Pancreas (tissue), 10 donors: ENCODE measurements at regions not wholly inside any gene's neighbourhood (a gene's known extent, or its start where the extent isn't known, plus 50 kb on each side); places are given as distances from the start of the nearest gene placed in this dataset.

ENCODE experiments used
- ATAC-seq, 4 donors: fragments of 200-7000 bp; cut with Tn5 transposase; one replicate each; pipeline versions ENCODE4 v1.8.0 to v1.9.1; 2020; ENCODE audit warnings: mild to moderate bottlenecking in 4 of 4, moderate library complexity in 4 of 4
- DNase-seq, 6 donors: peaks; one replicate each; pipeline ENCODE4 v3.0.0-alpha.2; 2020
- FAIRE-seq: peaks from 2 replicates; lab custom pipeline; 2012; peaks lifted over from hg19 to GRCh38; lab: Jason Lieb, UNC
- H3K27ac ChIP-seq, 4 donors: fragments of 200-600 bp; sonication (generic); 1 replicate in 3 of 4; 2 replicates in 1 of 4; pipeline versions ENCODE4 v1.5.0 to v1.8.0; 2020
- H3K27me3 ChIP-seq, 4 donors: fragments of 200-600 bp; one replicate each; pipeline ENCODE4 v1.8.0; 2021
- H3K36me3 ChIP-seq, 3 donors: fragments of 200-600 bp; sonication (generic) in 1 of 3; one replicate each; pipeline versions ENCODE4 v1.5.0 to v1.8.0; 2020 to 2021
- H3K4me1 ChIP-seq, 3 donors: fragments of 200-600 bp; one replicate each; pipeline ENCODE4 v1.8.0; 2021
- H3K4me3 ChIP-seq, 4 donors: fragments of 200-600 bp; sonication (generic) in 2 of 4; one replicate each; pipeline versions ENCODE4 v1.5.0 to v1.8.0; 2020 to 2021
- H3K9me3 ChIP-seq, 4 donors: fragments of 200-600 bp; one replicate each; pipeline ENCODE4 v1.8.0; 2021
- CTCF ChIP-seq, 4 donors: fragments of 200-600 bp; sonication (generic) in 3 of 4; IDR thresholded peaks; one replicate each; pipeline versions ENCODE4 v1.5.0 to v1.8.0; 2021; ENCODE audit warnings: antibody characterized with exemption in 4 of 4
- WGBS, 2 donors: extraction: QIAGEN DNeasy Blood & Tissue Kit; methylation state at CpG; one replicate each; pipeline ENCODE4 v1.1.7; 2013; 5-methylcytosine and 5-hydroxymethylcytosine counted together
- intact Hi-C, 3 donors: fragments of 100-400 bp; cut with DNase I; formaldehyde crosslinking; loops; one replicate each; pipeline versions ENCODE4 v1.11.1 to v1.14.2; 2022
- donor health status: healthy with polysubstance abuse.
- donor health status: DM: no; HTN: no; CAD: no; lungs with moderate emphysema.
- donor health status: DM: no; HTN: no; CAD: no.
- donor health status: control.
- donor health status: control.
- donor health status: Bipolar disorder and iron deficiency.
- donor health status: DM: yes; HTN: yes; CAD: no.
- donor health status: DM: no; HTN: no; CAD: no.
- donor health status: DM: no; HTN: no; CAD: no.
- donor health status: DM: yes; HTN: yes; CAD: no.

DNA sequence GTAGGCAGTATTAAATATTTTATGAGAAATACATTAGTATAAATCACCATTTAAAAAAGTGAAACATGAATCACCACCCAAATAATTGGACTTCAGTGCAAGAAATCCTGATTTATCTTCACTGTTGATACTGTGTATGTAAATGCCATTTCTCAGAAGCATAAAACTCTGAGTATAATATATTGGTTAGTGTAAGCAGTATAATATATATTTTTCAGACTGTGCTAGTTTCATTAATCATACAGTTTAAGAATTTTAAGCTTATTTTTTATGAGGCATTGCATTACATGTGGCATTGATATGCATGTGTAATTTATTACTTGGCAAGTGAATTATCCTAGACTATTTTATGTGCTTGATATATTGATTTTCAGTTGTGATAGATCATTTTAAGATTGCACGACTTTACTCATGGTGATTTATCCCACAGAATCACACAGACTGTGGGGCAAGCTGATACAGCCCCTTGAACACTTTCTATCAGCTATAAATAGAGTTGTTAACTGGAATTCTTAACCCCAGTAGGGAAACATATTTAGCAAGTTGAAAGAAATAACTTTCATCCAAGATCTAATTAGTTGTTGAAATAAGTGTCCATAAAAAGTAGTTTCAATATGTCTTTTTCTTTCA lies 403.5 kb downstream of the RPL10L start:
- H3K27ac ChIP-seq = no peak overlapping the region
- no peak overlapping the region for H3K4me3 ChIP-seq
- WGBS, 2 donors = 12 to 17% methylated on average over 1 of the region's 1 CpG
- H3K27me3 ChIP-seq = no peaks in the 10 kb centered on the region
- ATAC-seq (no peak), DNase-seq (no peak), FAIRE-seq (no peak)
- no peaks in the 10 kb centered on the region for H3K9me3 ChIP-seq
- intact Hi-C loops = no loop called here
- no peak for TF ChIP-seq CTCF (IDR thresholded peaks at IDR 0.05)
- H3K4me1 ChIP-seq = no peaks in the 10 kb centered on the region
- H3K36me3 ChIP-seq = no peaks in the 10 kb centered on the region

GRCh38 chr14:46245276-46245675 lies 406.3 kb downstream of the RPL10L start:
- Histone ChIP-seq H3K36me3 (no peaks in the 10 kb centered on the region), H3K27me3 (no peaks in the 10 kb centered on the region), H3K4me3 (no peak overlapping the region), H3K4me1 (no peaks in the 10 kb centered on the region), H3K27ac (no peak overlapping the region), H3K9me3 (no peaks in the 10 kb centered on the region)
- 68 to 71% methylated on average over 2 of the region's 2 CpGs for WGBS, 2 donors
- intact Hi-C loops = no loop called here
- TF ChIP-seq CTCF (IDR thresholded peaks at IDR 0.05) = no peak
- FAIRE-seq (no peak), ATAC-seq (no peak), DNase-seq (no peak)

- ATAC-seq (no peak), FAIRE-seq (no peak), DNase-seq (no peak)
- Histone ChIP-seq H3K9me3 (no peaks in the 10 kb centered on the region), H3K36me3 (no peaks in the 10 kb centered on the region), H3K4me1 (no peaks in the 10 kb centered on the region), H3K4me3 (no peak overlapping the region), H3K27me3 (no peaks in the 10 kb centered on the region), H3K27ac (no peak overlapping the region)
- 47 to 48% methylated on average over 2 of the region's 2 CpGs for WGBS, 2 donors
- intact Hi-C loops = no loop called here
- TF ChIP-seq CTCF (IDR thresholded peaks at IDR 0.05) = no peak
Measured at GRCh38 chr14:46233786-46234185, 417.8 kb downstream of the RPL10L start.

GRCh38 chr14:46230540-46230939 lies 421.0 kb downstream of the RPL10L start:
- Histone ChIP-seq H3K9me3 (no peaks in the 10 kb centered on the region), H3K27me3 (no peaks in the 10 kb centered on the region), H3K4me1 (no peaks in the 10 kb centered on the region), H3K4me3 (no peak overlapping the region), H3K36me3 (no peaks in the 10 kb centered on the region), H3K27ac (no peak overlapping the region)
- ATAC-seq = no peak
- no peak for FAIRE-seq
- TF ChIP-seq CTCF (IDR thresholded peaks at IDR 0.05) = no peak
- intact Hi-C loops = no loop called here
- WGBS, 2 donors = 80 to 89% methylated on average over 2 of the region's 2 CpGs
- no peak for DNase-seq

DNA sequence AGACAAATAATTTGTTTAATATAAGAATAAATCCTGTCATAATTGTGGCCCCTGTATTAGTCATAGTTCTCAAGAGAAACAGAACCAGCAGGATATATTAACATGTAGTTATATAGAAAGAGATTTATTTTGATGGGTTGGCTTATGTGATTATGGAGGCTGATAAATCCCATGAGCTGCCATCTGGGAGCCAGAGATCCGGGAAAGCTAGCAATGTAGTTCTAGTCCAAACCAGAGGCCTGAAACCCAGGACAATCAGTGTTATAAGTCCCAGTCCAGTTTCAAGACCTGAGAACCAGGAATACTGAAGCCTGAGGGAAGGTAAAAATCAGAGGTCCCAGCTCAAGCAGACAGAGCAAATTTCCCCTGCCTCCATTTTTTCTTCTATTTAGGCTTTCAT lies 435.8 kb downstream of the RPL10L start:
- Histone ChIP-seq H3K4me3 (no peak overlapping the region), H3K4me1 (no peaks in the 10 kb centered on the region), H3K36me3 (no peaks in the 10 kb centered on the region), H3K27me3 (no peaks in the 10 kb centered on the region), H3K9me3 (no peaks in the 10 kb centered on the region), H3K27ac (no peak overlapping the region)
- FAIRE-seq = no peak
- intact Hi-C loops = no loop called here
- no peak for ATAC-seq
- no peak for DNase-seq
- 59 to 77% methylated on average over 1 of the region's 1 CpG for WGBS, 2 donors
- no peak for TF ChIP-seq CTCF (IDR thresholded peaks at IDR 0.05)
